Endothelial cell of umbilical vein (primary cell): ENCODE measurements at regions not wholly inside any gene's neighbourhood (a gene's known extent, or its start where the extent isn't known, plus 50 kb on each side); places are given as distances from the start of the nearest gene placed in this dataset.

Experiments used
- BruUV-seq: library from RNA; stranded (reverse); fragments of 400-500 nt; replicated peaks from 2 replicates; lab custom pipeline; 2021; lab: Mats Ljungman, UMichigan
- CTCF ChIA-PET: fragments of 300-600, 350-600 bp; sonication (Branson Sonifier 250); formaldehyde crosslinking; loops from one replicate; lab custom pipeline; 2021; ENCODE audit warnings: antibody characterized with exemption, inconsistent platforms; lab: Charles Lee
- POLR2A ChIA-PET: fragments of 300-600, 350-600 bp; sonication (Branson Sonifier 250); formaldehyde crosslinking; loops from one replicate; lab custom pipeline; 2021; ENCODE audit warnings: antibody characterized with exemption, inconsistent platforms; lab: Charles Lee
- DNase-seq: peaks from one replicate; pipeline ENCODE4 v3.0.0-alpha.2; 2011; ENCODE audit warnings: low read depth, low spot score
- FAIRE-seq: peaks from 2 replicates; lab custom pipeline; 2011; peaks lifted over from hg19 to GRCh38; lab: Jason Lieb, UNC
- H2AFZ ChIP-seq: 2 replicates; pipeline ENCODE4 v1.6.0; 2012; ENCODE audit warnings: low read depth, low read length, control low read depth, inconsistent platforms
- H3K27ac ChIP-seq: 2 replicates; pipeline ENCODE4 v1.5.1; 2011; ENCODE audit warnings: low read depth, mild to moderate bottlenecking, control low read depth, low read length, moderate library complexity; ENCODE audit not compliant: insufficient read depth
- H3K27me3 ChIP-seq, 2 experiments: 2 replicates each; pipeline versions ENCODE4 v1.6.0 to v1.6.1; 2011; ENCODE audit warnings: low read length in 2 of 2, mixed read lengths in 1 of 2; ENCODE audit not compliant: control insufficient read depth in 2 of 2, insufficient read depth in 2 of 2
- H3K36me3 ChIP-seq, 2 experiments: 2 replicates in 1 of 2; 3 replicates in 1 of 2; pipeline ENCODE4 v1.5.1; 2011; ENCODE audit warnings: low read length in 2 of 2, mild to moderate bottlenecking in 1 of 2, moderate library complexity in 1 of 2; ENCODE audit not compliant: control insufficient read depth in 2 of 2, insufficient read depth in 2 of 2; ENCODE audit errors: extremely low read depth in 1 of 2
- H3K4me1 ChIP-seq: 3 replicates; pipeline ENCODE4 v1.5.1; 2011; ENCODE audit warnings: mild to moderate bottlenecking, low read length; ENCODE audit not compliant: control insufficient read depth, insufficient read depth; ENCODE audit errors: extremely low read depth
- H3K4me2 ChIP-seq: 2 replicates; pipeline ENCODE4 v1.6.1; 2011; ENCODE audit warnings: low read length, control low read depth, mixed read lengths; ENCODE audit not compliant: insufficient read depth
- H3K4me3 ChIP-seq, 3 experiments: fragments of 200-600 bp in 1 of 3; sonication (generic), shearing (Covaris generic) in 1 of 3; replicated peaks in 1 of 3; 2 replicates each; pipeline ENCODE4 v1.5.1; 2011 to 2016; ENCODE audit warnings: control low read depth in 3 of 3, low read length in 3 of 3, mild to moderate bottlenecking in 2 of 3, inconsistent platforms in 1 of 3, low read depth in 1 of 3, moderate library complexity in 1 of 3; ENCODE audit not compliant: insufficient read depth in 1 of 3
- H3K79me2 ChIP-seq: 2 replicates; pipeline ENCODE4 v1.6.0; 2012; ENCODE audit warnings: low read length, inconsistent platforms; ENCODE audit not compliant: control insufficient read depth, insufficient read depth
- H3K9ac ChIP-seq: replicated peaks from 2 replicates; pipeline ENCODE3; 2011; ENCODE audit warnings: low read length, control low read depth; ENCODE audit not compliant: insufficient read depth; ENCODE audit errors: extremely low read depth
- H3K9me1 ChIP-seq: replicated peaks from 3 replicates; pipeline ENCODE4 v1.6.0; 2011; ENCODE audit warnings: mild to moderate bottlenecking, low read length; ENCODE audit not compliant: control insufficient read depth, insufficient read depth; ENCODE audit errors: extremely low read depth
- H3K9me3 ChIP-seq: replicated peaks from 2 replicates; pipeline ENCODE4 v1.5.1; 2012; ENCODE audit warnings: low read length, inconsistent platforms; ENCODE audit not compliant: control insufficient read depth, insufficient read depth
- H4K20me1 ChIP-seq: replicated peaks from 2 replicates; pipeline ENCODE3; 2011; ENCODE audit warnings: mild to moderate bottlenecking, low read length; ENCODE audit not compliant: control insufficient read depth, insufficient read depth; ENCODE audit errors: extremely low read depth
- CTCF ChIP-seq, 2 donors: IDR thresholded peaks; 1 replicate in 1 of 2; 2 replicates in 1 of 2; pipeline ENCODE4 v1.5.1; 2011; ENCODE audit warnings: low read length in 2 of 2, mild to moderate bottlenecking in 2 of 2, moderate library complexity in 2 of 2, control low read depth in 1 of 2, inconsistent platforms in 1 of 2, low read depth in 1 of 2; ENCODE audit not compliant: insufficient read depth in 1 of 2; ENCODE audit errors: extremely low read depth in 1 of 2
- EZH2 ChIP-seq: IDR thresholded peaks from 2 replicates; pipeline ENCODE4 v1.6.1; 2012; ENCODE audit warnings: borderline replicate concordance, low read depth, mild to moderate bottlenecking, moderate library complexity, low read length, inconsistent platforms; ENCODE audit not compliant: severe bottlenecking
- FOS ChIP-seq: IDR thresholded peaks from 2 replicates; pipeline ENCODE4 v1.6.1; 2011; ENCODE audit warnings: mild to moderate bottlenecking, low read length, moderate library complexity, borderline replicate concordance; ENCODE audit not compliant: insufficient read depth
- GATA2 ChIP-seq: IDR thresholded peaks from 2 replicates; pipeline ENCODE4 v1.7.0; 2011; ENCODE audit warnings: low read depth, mild to moderate bottlenecking, moderate library complexity, mixed read lengths, low read length; ENCODE audit not compliant: insufficient read length, insufficient read depth
- JUN ChIP-seq: IDR thresholded peaks from 2 replicates; pipeline ENCODE4 v1.6.1; 2011; ENCODE audit warnings: borderline replicate concordance, low read depth; ENCODE audit not compliant: insufficient read length, insufficient read depth
- MAX ChIP-seq: IDR thresholded peaks from 2 replicates; pipeline ENCODE4 v1.6.1; 2011; ENCODE audit not compliant: insufficient read depth, insufficient read length
- MYC ChIP-seq: IDR thresholded peaks from one replicate; pipeline ENCODE4 v1.6.1; 2011; ENCODE audit warnings: mild to moderate bottlenecking, low read depth, low read length
- POLR2A ChIP-seq: IDR thresholded peaks from 2 replicates; pipeline ENCODE4 v1.6.1; 2012; ENCODE audit warnings: low read depth, mild to moderate bottlenecking, control low read depth, low read length
- POLR2AphosphoS5 ChIP-seq: IDR thresholded peaks from 2 replicates; pipeline ENCODE4 v1.6.1; 2012; ENCODE audit warnings: low read depth, mild to moderate bottlenecking, control low read depth, low read length, moderate library complexity; ENCODE audit not compliant: insufficient read depth
- dilution Hi-C: fragments of 300-500 bp; cut with MboI; formaldehyde crosslinking; loops from one replicate; pipeline ENCODE4 v1.15.0; 2019; ENCODE audit warnings: low sequenced_read_pairs; ENCODE audit not compliant: extremely low pct_ligation_motif_present
- intact Hi-C: fragments of 100-400 bp; cut with micrococcal nuclease; formaldehyde crosslinking; loops from one replicate; pipeline ENCODE4 v1.10.0; 2022

DNA sequence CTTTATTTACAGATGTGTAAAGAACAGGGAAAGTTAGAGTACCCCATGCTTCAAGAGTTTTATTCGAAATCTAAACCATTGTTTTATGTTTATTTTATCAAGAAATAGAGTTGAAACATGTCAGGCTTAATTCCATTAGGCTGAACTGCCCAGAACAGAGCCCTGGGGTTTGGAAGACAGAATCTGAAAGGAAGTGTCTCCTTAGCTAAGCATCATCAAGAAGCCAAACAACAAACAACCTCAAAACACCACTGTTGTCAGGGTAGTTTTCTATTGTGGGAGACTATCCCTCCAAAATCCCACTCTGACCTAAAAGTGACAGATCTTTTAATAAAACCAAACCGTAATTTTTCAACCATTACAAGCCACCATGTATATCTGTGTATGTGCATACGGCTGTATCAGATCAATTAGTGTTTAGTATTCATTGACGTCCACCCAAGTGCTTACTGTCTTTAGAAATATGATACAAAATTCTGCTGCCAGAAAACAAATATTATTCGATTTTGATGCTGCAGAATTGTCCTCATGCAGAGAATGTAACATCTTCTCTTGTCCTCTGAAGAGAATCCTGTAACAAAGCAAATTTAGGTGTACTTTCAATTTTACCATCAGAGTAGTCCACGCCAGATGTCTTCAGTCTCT lies 271.9 kb upstream of the TMEM161B start:
- FAIRE-seq, result no peak
- no peak for DNase-seq
- dilution Hi-C loops (no loop called here), intact Hi-C loops (no loop called here)
- H3K79me2 ChIP-seq, result no peaks in the 10 kb centered on the region
- POLR2A ChIA-PET, result no interaction called here
- H3K4me3 ChIP-seq, result no peak overlapping the region
- no peak overlapping the region for H3K27ac ChIP-seq
- no peaks in the 10 kb centered on the region for H3K9me1 ChIP-seq
- no peaks in the 10 kb centered on the region for H3K36me3 ChIP-seq
- CTCF ChIA-PET, result no interaction called here
- no peaks in the 10 kb centered on the region for H4K20me1 ChIP-seq
- H3K27me3 ChIP-seq, result no peaks in the 10 kb centered on the region
- H3K9ac ChIP-seq, result no peak overlapping the region
- H2AFZ ChIP-seq, result no peak overlapping the region
- no peaks in the 10 kb centered on the region for H3K4me1 ChIP-seq
- H3K4me2 ChIP-seq, result no peak overlapping the region
- no TSS peak for BruUV-seq
- H3K9me3 ChIP-seq, result no peaks in the 10 kb centered on the region
- TF ChIP-seq EZH2, result no peak
- TF ChIP-seq POLR2AphosphoS5, result no peak
- no peak for TF ChIP-seq CTCF (IDR thresholded peaks at IDR 0.05; ENCODE audit: extremely low read depth in 1 of 2, insufficient read depth in 1 of 2, low read depth in 1 of 2, low read length in 2 of 2)
- TF ChIP-seq MYC, result no peak
- no peak for TF ChIP-seq GATA2
- TF ChIP-seq JUN, result no peak
- TF ChIP-seq MAX, result no peak
- no peak for TF ChIP-seq POLR2A
- no peak for TF ChIP-seq FOS
